ENCODE measurements at regions not wholly inside any gene's neighbourhood (a gene's known extent, or its start where the extent isn't known, plus 50 kb on each side); places are given as distances from the start of the nearest gene placed in this dataset.

DNA sequence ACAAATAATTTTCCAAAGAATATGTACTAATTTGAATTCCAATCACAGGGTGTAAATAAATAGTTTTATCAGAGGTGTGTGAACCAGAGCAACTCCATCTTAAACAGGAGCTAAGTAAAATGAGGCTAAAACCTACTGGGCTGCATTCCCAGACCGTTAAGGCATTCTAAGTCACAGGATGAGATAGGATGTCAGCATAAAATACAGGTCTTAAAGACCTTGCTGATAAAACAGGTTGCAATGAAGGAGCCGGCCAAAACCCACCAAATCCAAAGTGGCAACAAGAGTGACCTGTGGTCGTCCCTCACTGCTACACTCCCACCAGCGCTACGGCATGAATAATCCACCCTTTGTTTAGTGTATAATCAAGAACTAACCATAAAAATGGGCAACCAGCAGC is 291.7 kb upstream of the SEMA3D start:
- DNase-seq, result no peak

DNA sequence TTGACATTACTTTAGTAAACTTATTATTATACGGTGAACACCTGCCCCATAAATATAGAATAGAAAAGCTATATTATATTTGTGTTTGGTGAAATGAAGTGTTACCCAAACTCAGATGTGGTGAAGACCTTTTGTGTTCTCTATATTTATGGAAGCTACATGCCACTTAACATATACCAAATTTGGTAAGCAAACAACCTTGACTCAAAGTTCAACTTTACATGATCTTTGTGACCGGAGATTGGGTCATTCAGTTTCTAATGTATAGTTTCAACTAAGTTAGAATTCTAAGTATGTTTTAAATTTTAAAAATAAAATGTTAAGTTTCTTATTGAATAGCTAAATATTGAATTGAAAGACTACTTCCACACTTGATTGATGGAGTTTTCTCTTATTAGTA is 288.6 kb upstream of the SEMA3D start:
- DNase-seq, result no peak

- no peak for DNase-seq
These were observed 288.2 kb upstream of the SEMA3D start for GRCh38 chr7:85475071-85475470.

GRCh38 chr7:85474234-85474633 is 287.4 kb upstream of the SEMA3D start:
- no peak for DNase-seq

DNA sequence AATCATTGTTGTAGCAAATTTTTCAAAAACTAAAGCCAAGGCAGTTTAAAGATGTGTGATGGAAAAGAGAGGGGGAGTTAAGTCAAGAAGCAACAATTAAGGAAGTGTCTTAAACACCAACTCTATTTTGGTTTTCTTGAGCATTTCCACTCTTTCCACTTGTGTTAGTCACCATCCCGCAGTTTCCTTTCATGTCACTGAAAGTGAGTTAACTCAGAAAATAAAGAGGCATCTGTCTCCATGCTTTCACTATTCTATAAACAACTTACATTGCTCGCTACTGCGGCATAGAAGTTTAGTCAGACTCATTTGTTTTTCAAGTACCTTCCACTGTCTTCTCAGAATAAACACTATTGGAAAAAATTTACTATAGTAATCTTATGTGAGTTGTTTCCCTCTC is 284.9 kb upstream of the SEMA3D start:
- no peak for DNase-seq

- DNase-seq, result no peak
These were observed 284.5 kb upstream of the SEMA3D start for GRCh38 chr7:85471307-85471706.

DNA sequence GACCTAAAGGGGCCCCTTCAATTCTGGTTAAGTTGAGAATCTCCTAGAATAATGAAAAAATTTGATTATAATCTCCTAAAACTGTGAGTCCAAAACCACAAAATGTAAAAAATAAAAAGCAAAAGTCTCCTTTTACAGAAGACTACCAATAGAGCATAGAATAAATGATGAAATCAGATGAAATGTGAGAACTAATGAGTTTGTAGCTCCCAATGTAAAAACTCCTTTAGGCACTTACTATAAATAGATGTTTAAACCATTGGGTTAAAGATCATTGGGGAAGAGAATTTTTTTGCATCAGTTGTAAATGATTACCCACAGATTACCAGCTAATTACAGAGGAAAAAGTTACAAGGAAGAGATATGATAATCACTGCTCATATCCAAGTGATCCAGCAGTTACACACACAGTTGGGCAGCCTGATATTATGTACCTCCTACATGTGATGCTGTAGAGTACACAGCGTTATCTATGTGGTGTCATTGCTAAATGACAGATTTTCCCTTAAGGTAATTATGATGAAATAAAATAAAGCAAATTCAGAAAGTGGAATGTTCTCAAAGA is 282.7 kb upstream of the SEMA3D start:
- no peak for DNase-seq

DNA sequence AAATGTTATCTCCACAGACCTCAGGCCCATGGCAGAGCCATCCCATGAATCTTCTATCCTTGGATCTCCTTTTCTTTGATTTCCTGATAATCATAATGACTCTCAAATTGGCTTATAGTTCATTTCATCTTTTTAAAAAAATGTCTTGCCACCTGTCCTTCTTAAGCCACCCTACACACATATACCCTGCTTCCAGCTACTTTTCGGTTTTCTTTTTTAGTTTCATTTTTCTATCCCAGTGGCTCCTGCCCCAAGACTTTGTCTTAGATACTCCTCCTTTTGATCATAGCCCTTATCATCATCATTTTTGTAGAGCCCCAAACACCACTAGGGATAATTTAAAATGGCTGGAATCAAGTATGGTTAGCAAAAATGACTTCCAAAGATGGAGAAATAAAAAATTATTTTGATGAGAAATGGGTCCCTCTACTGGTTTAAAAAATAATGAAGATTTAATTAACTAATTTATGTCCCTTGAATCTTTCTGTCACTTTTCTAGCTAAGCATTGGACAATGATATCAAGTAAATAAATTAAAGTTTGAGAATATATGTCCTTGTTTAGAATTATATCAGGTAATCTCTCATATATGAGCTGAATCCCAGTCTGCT is 277.3 kb upstream of the SEMA3D start:
- DNase-seq, result no peak

DNA sequence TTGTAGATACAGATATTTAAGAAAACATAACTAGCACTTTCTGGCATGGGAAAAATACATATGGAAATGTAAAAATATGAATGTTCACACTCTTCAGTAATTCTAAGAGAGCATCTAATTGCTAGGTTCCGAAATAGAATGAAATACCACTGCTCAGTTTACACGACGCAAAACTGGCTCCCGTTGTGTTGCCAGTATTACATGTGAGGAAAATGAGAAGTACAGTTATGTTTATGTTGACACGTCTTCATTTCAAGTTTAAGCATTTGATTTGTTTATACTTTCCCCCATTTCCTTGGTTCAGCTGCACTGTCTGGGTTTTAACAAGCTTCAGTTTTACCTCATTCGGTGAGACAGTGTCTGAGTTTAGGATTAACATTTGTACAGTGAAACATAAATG is 275.8 kb upstream of the SEMA3D start:
- no peak for DNase-seq

- DNase-seq, result no peak
These were observed 271.1 kb upstream of the SEMA3D start for GRCh38 chr7:85457911-85458310.

DNA sequence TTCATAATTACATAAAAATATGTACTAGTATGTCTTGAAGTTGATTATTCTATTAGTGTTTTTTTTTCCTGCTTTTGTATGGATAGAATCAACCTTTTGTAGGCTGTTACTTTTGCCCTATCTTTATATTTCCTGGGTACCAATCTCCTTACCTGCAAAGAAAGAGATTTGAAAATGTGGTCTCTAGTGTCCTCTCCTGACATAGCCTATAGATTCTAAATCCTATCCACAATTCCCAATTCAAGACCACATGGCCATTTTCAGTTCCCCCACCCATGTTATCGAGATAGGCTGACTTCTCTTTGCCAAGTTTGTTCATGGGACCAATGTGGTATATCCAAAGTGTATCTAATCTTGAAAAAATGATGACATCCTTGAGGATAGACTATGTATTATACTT is 269.4 kb upstream of the SEMA3D start:
- DNase-seq, result no peak

DNA sequence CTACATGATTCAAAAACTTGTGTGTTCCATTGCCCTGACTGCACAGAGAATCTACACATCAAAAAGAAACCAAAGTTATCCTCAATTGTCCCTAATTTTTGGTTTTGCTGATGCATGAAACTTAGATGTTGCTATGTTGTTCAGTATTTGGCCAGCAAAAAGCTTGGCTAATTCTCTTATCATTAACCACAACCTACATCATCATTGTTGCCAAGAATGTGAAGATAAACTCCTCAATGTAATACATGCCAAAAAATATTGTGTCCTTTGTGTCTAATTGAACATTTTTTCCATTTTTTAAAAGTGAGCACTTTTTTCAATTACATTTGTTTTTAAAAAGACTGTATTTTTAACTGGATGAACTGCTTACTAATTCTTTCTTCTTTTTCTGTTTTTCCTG is 268.0 kb upstream of the SEMA3D start:
- DNase-seq, result no peak

- no peak for DNase-seq
These were observed 265.8 kb upstream of the SEMA3D start for GRCh38 chr7:85452674-85453073.

GRCh38 chr7:85449478-85449877 is 262.6 kb upstream of the SEMA3D start:
- no peak for DNase-seq

- no peak for DNase-seq
These were observed 260.1 kb upstream of the SEMA3D start for GRCh38 chr7:85447004-85447403.

- DNase-seq, result no peak
These were observed 239.7 kb upstream of the SEMA3D start for GRCh38 chr7:85426487-85426960.

- DNase-seq, result no peak
These were observed 237.4 kb upstream of the SEMA3D start for GRCh38 chr7:85424298-85424697.

GRCh38 chr7:85423209-85423895 is 236.5 kb upstream of the SEMA3D start:
- DNase-seq, result no peak

- DNase-seq, result no peak
These were observed 228.9 kb upstream of the SEMA3D start for GRCh38 chr7:85415743-85416142.

GRCh38 chr7:85413718-85414117 is 226.9 kb upstream of the SEMA3D start:
- no peak for DNase-seq

DNA sequence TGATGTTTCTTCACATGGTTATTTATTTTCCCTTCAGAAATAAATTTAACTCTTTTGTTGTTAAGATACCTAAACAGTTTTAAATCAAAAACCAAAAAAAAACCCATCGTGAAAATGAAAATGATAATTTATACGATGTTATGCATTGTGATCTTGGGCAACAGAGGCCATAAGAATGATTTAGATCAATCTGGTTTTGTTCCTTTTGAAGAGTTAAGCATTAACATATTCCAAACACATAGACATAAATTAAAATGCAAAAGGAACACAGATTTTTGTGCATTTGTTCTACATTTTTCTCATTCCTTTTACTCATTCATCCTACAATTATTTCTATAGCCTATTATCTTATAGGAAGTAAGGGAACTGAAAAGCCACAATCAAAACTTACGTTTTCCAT is 226.1 kb upstream of the SEMA3D start:
- no peak for DNase-seq

- DNase-seq, result no peak
These were observed 220.5 kb upstream of the SEMA3D start for GRCh38 chr7:85407391-85407790.

DNA sequence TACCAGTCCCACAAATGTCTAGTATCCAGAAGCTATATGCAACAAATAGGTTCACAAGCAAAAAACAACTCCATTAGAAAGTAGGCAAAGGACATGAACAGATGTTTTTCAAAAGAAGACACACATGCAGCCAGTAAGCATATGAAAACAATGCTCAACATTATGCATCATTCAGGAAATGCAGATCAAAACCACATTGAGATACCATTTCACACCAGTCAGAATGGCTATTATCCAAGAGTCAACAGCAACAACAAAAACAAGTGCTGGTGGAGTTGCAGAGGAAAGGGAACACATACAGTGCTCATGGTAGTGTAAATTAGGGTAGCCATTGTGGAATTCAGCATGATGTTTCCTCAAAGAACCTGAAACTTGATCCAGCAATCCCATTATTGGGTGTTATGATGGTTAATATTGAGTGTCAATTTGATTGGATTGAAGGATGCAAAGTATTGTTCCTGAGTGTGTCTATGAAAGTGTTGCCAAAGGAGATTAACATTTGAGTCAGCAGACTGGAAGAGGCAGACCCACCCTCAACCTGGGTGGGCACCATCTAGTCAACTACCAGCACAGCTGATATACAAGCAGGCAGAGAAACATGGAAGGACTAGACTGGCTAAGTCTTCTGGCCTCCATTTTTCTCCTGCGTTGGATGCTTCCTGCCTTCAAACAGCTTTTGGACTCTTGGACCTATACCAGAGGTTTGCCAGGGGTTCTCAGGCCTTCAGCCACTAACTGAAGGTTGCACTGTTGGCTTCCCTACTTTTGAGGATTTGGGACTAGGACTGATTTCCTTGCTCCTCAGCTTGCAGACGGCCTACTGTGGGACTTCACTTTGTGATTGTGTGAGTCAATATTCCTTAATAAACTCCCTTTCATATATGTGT is 218.4 kb upstream of the SEMA3D start:
- no peak for DNase-seq

DNA sequence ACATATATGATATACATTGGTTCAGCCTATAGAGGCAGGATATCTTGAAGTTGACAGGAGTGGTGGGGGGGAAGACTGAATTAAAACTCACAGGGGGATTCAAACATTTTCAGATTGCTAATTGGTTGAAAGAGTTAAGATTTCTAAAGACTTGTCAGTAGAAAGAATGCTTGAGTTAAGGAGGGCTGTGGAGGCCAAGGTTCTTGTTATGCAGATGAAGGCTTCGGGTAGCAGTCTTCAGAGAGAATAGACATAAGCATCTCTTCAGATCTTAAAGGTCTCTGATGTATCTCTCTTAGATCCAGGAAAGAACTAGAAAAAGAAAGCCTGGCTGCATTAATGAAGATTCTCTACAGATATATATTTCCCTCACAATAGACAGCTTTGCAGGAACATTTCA is 209.8 kb upstream of the SEMA3D start:
- DNase-seq, result no peak
